RWPE2 (cell line): ENCODE measurements at regions not wholly inside any gene's neighbourhood (a gene's known extent, or its start where the extent isn't known, plus 50 kb on each side); places are given as distances from the start of the nearest gene placed in this dataset.

ENCODE experiments used
- ATAC-seq: fragments of 200-7000 bp; cut with Tn5 transposase; 3 replicates; pipeline ENCODE4 v1.9.1; 2021; ENCODE audit warnings: low read depth
- DNase-seq: peaks from one replicate; pipeline ENCODE4 v3.0.0-alpha.2; 2020; ENCODE audit warnings: low spot score
- H3K27ac ChIP-seq: fragments of 450-650 bp; 2 replicates; pipeline ENCODE4 v1.5.1; 2017; ENCODE audit warnings: mild to moderate bottlenecking; ENCODE audit not compliant: poor library complexity, severe bottlenecking
- H3K27me3 ChIP-seq: fragments of 250-450 bp; sonication (Bioruptor Pico); 2 replicates; pipeline ENCODE4 v1.5.1; 2021; ENCODE audit warnings: mild to moderate bottlenecking, moderate library complexity; ENCODE audit not compliant: insufficient read depth, poor library complexity, severe bottlenecking
- H3K36me3 ChIP-seq: fragments of 250-450 bp; sonication (Bioruptor Pico); 2 replicates; pipeline ENCODE4 v1.5.1; 2020; ENCODE audit warnings: low read depth, mild to moderate bottlenecking, moderate library complexity
- H3K4me1 ChIP-seq: fragments of 250-450 bp; sonication (Bioruptor Pico); 2 replicates; pipeline ENCODE4 v1.5.1; 2021; ENCODE audit warnings: mild to moderate bottlenecking, moderate library complexity; ENCODE audit not compliant: insufficient read depth, poor library complexity, severe bottlenecking
- H3K4me3 ChIP-seq: fragments of 250-450 bp; sonication (Bioruptor Pico); 2 replicates; pipeline ENCODE4 v1.5.1; 2021; ENCODE audit warnings: mild to moderate bottlenecking, moderate library complexity; ENCODE audit not compliant: severe bottlenecking
- H3K9me3 ChIP-seq: fragments of 250-450 bp; sonication (Bioruptor Pico); 2 replicates; pipeline ENCODE4 v1.5.1; 2021; ENCODE audit warnings: mild to moderate bottlenecking, moderate library complexity; ENCODE audit not compliant: severe bottlenecking
- CTCF ChIP-seq: fragments of 450-650 bp; IDR thresholded peaks from one replicate; pipeline ENCODE4 v1.5.1; 2017; ENCODE audit warnings: mild to moderate bottlenecking, moderate library complexity; ENCODE audit not compliant: poor library complexity, severe bottlenecking

GRCh38 chr13:65744836-65745235 is 1485.3 kb downstream of the PCDH9 start:
- Histone ChIP-seq H3K27ac (no peak overlapping the region), H3K27me3 (no peaks in the 10 kb centered on the region), H3K36me3 (no peaks in the 10 kb centered on the region), H3K4me1 (no peaks in the 10 kb centered on the region), H3K4me3 (no peak overlapping the region), H3K9me3 (no peaks in the 10 kb centered on the region)
- TF ChIP-seq CTCF = no peak
- DNase-seq (no peak), ATAC-seq (no peak)

GRCh38 chr13:65733110-65733509 is 1497.0 kb downstream of the PCDH9 start:
- no peak for TF ChIP-seq CTCF
- H3K9me3 ChIP-seq = no peaks in the 10 kb centered on the region
- H3K27me3 ChIP-seq = no peaks in the 10 kb centered on the region
- no peak overlapping the region for H3K4me3 ChIP-seq
- ATAC-seq (no peak), DNase-seq (no peak)
- no peak overlapping the region for H3K27ac ChIP-seq
- H3K36me3 ChIP-seq = no peaks in the 10 kb centered on the region
- H3K4me1 ChIP-seq = no peaks in the 10 kb centered on the region

DNA sequence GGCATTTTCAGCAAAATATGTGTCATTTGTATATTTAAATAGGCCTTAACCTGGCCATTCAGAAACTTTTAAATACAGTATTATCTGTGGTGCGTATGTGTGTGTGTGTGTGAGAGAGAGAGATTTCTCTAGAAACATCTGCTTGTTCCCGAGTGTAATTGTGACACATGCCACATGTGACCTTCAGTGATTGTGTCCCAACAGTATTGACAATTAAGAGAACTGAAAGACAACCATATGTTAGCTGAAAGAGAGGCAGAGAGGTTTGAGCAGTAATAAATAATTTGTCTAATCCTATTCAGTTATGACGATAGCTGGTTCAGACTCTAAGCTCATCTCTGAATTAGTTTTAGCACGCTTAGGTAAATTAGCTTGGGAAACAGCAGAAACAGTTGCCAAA is 1503.1 kb downstream of the PCDH9 start:
- Histone ChIP-seq H3K9me3 (no peaks in the 10 kb centered on the region), H3K27ac (no peak overlapping the region), H3K4me3 (no peak overlapping the region), H3K4me1 (no peaks in the 10 kb centered on the region), H3K36me3 (no peaks in the 10 kb centered on the region), H3K27me3 (no peaks in the 10 kb centered on the region)
- TF ChIP-seq CTCF = no peak
- DNase-seq (no peak), ATAC-seq (no peak)

DNA sequence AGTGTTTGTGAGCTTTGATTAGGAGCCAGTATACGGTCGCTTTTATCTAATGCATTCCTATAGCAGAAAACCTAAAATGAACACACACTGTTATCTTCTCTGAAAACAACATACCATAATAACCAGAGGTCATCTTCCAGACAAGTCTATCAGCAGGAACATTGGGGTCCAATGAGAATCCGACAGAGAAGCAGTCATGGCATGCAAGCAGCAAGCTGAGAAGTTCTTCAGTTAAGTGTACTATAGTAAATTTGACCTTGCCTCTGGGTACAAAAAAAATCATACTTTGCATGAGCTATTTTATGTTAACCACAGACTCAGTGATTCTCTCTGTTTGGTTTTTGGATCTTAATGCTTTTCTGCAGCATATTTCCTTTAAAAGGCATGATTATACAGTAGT is 1505.1 kb downstream of the PCDH9 start:
- TF ChIP-seq CTCF = no peak

GRCh38 chr13:65724226-65724625 is 1505.9 kb downstream of the PCDH9 start:
- no peak for ATAC-seq

More for the DNA sequence above, 1505.1 kb downstream of the PCDH9 start:
- ATAC-seq = no peak
- Histone ChIP-seq H3K27me3 (no peaks in the 10 kb centered on the region), H3K9me3 (no peaks in the 10 kb centered on the region), H3K27ac (no peak overlapping the region), H3K4me1 (no peaks in the 10 kb centered on the region), H3K4me3 (no peak overlapping the region), H3K36me3 (no peaks in the 10 kb centered on the region)
- no peak for DNase-seq

More at GRCh38 chr13:65724226-65724625, 1505.9 kb downstream of the PCDH9 start:
- Histone ChIP-seq H3K4me1 (no peaks in the 10 kb centered on the region), H3K9me3 (no peaks in the 10 kb centered on the region), H3K36me3 (no peaks in the 10 kb centered on the region), H3K27ac (no peak overlapping the region), H3K4me3 (no peak overlapping the region), H3K27me3 (no peaks in the 10 kb centered on the region)
- DNase-seq = no peak
- TF ChIP-seq CTCF = no peak
